HepG2 (cell line): ENCODE measurements at regions not wholly inside any gene's neighbourhood (a gene's known extent, or its start where the extent isn't known, plus 50 kb on each side); places are given as distances from the start of the nearest gene placed in this dataset.

Experiments
- ATAC-seq: fragments of 200-7000 bp; cut with Tn5 transposase; 3 replicates; pipeline ENCODE4 v1.9.1; 2020; ENCODE audit warnings: mild to moderate bottlenecking, moderate library complexity
- BruUV-seq: library from RNA; stranded (reverse); fragments of 400-500 nt; replicated peaks from 2 replicates; lab custom pipeline; 2021; lab: Mats Ljungman, UMichigan
- CTCF ChIA-PET: fragments of 300-600 bp; formaldehyde crosslinking; extraction: SDS; loops from one replicate; lab custom pipeline; 2021; ENCODE audit warnings: low total read pairs, inconsistent platforms, low intra/inter-chr PET ratio; lab: Yijun Ruan, JAX
- POLR2A ChIA-PET: fragments of 350-600 bp; sonication (Branson Sonifier 250); formaldehyde crosslinking; loops from one replicate; lab custom pipeline; 2020; ENCODE audit warnings: antibody characterized with exemption, inconsistent platforms; lab: Yijun Ruan, JAX
- DNase-seq: peaks from one replicate; pipeline ENCODE4 v3.0.0-alpha.2; 2015; ENCODE audit warnings: low spot score
- FAIRE-seq: peaks from 3 replicates; lab custom pipeline; 2011; peaks lifted over from hg19 to GRCh38; lab: Jason Lieb, UNC
- H2AFZ ChIP-seq: one replicate; pipeline ENCODE4 v1.6.1; 2011; ENCODE audit warnings: low read length, inconsistent platforms
- H3K27ac ChIP-seq: fragments of 300-600 bp; 3 replicates; pipeline ENCODE4 v1.8.0; 2011; ENCODE audit warnings: mixed run types, mild to moderate bottlenecking, mixed read lengths, low read length, inconsistent platforms; ENCODE audit not compliant: insufficient read depth; ENCODE audit errors: extremely low read length
- H3K27me3 ChIP-seq, 2 experiments: fragments of 200-600 bp in 1 of 2; 2 replicates in 1 of 2; 3 replicates in 1 of 2; pipeline versions ENCODE4 v1.6.0 to v1.8.0; 2011; ENCODE audit warnings: low read length in 2 of 2, mild to moderate bottlenecking in 2 of 2, moderate library complexity in 2 of 2, inconsistent platforms in 1 of 2; ENCODE audit not compliant: insufficient read depth in 2 of 2, control insufficient read depth in 1 of 2
- H3K36me3 ChIP-seq, 2 experiments: fragments of 200-600 bp in 1 of 2; replicated peaks in 1 of 2; 2 replicates in 1 of 2; 3 replicates in 1 of 2; pipeline versions ENCODE4 v1.5.1 to v1.8.0; 2011; ENCODE audit warnings: low read length in 2 of 2, inconsistent platforms in 1 of 2; ENCODE audit not compliant: insufficient read depth in 2 of 2, control insufficient read depth in 1 of 2
- H3K4me1 ChIP-seq: 2 replicates; pipeline ENCODE4 v1.5.1; 2012; ENCODE audit warnings: low read length, inconsistent platforms; ENCODE audit not compliant: insufficient read depth
- H3K4me2 ChIP-seq: 2 replicates; pipeline ENCODE4 v1.6.0; 2011; ENCODE audit warnings: low read depth, low read length, inconsistent platforms
- H3K4me3 ChIP-seq, 3 experiments: fragments of 200-600 bp in 1 of 3; sonication (generic), shearing (Covaris generic) in 1 of 3; replicated peaks in 1 of 3; 2 replicates each; pipeline ENCODE4 v1.5.1; 2011 to 2016; ENCODE audit warnings: low read length in 3 of 3, inconsistent platforms in 2 of 3, low read depth in 2 of 3, mild to moderate bottlenecking in 2 of 3, control low read depth in 1 of 3, mixed read lengths in 1 of 3; ENCODE audit not compliant: insufficient read depth in 1 of 3
- H3K79me2 ChIP-seq: one replicate; pipeline ENCODE4 v1.6.1; 2011; ENCODE audit warnings: low read length, inconsistent platforms; ENCODE audit not compliant: insufficient read depth
- H3K9ac ChIP-seq: 2 replicates; pipeline ENCODE4 v1.6.0; 2011; ENCODE audit warnings: mild to moderate bottlenecking, low read depth, low read length, inconsistent platforms; ENCODE audit not compliant: insufficient read depth
- H3K9me3 ChIP-seq: 2 replicates; pipeline ENCODE4 v1.5.1; 2012; ENCODE audit warnings: mild to moderate bottlenecking, low read length
- H4K20me1 ChIP-seq: 2 replicates; pipeline ENCODE4 v1.6.0; 2011; ENCODE audit warnings: inconsistent platforms, mild to moderate bottlenecking, low read length, moderate library complexity; ENCODE audit not compliant: insufficient read depth
- ATM ChIP-seq: fragments of 450-650 bp; IDR thresholded peaks from 2 replicates; pipeline ENCODE4 v1.7.1; 2017; ENCODE audit warnings: mild to moderate bottlenecking, borderline replicate concordance
- DNMT1 ChIP-seq: sonication (generic); formaldehyde crosslinking; IDR thresholded peaks from 2 replicates; pipeline ENCODE4 v1.5.1; 2020; ENCODE audit warnings: mild to moderate bottlenecking, missing genetic modification reagents
- ELK4 ChIP-seq: sonication (generic); formaldehyde crosslinking; IDR thresholded peaks from 2 replicates; pipeline ENCODE4 v1.9.0; 2021; ENCODE audit warnings: missing genetic modification reagents, borderline replicate concordance
- FOXA1 ChIP-seq, 2 experiments: fragments of 450-650 bp in 1 of 2; sonication (generic) in 1 of 2; formaldehyde crosslinking in 1 of 2; IDR thresholded peaks; 2 replicates each; pipeline versions ENCODE4 v1.4.0 to v1.6.1; 2016 to 2020; ENCODE audit warnings: missing genetic modification reagents in 1 of 2
- GATAD2A ChIP-seq: IDR thresholded peaks from 2 replicates; pipeline ENCODE4 v1.6.1; 2016
- HOXA7 ChIP-seq: sonication (generic); formaldehyde crosslinking; IDR thresholded peaks from 2 replicates; pipeline ENCODE4 v1.8.1; 2022; ENCODE audit warnings: mild to moderate bottlenecking, missing genetic modification reagents, moderate library complexity
- IRF2 ChIP-seq: IDR thresholded peaks from 2 replicates; pipeline ENCODE4 v1.6.1; 2018; ENCODE audit warnings: missing genetic modification reagents, missing compliant biosample characterization
- KAT7 ChIP-seq: IDR thresholded peaks from 2 replicates; pipeline ENCODE4 v1.6.1; 2018; ENCODE audit warnings: borderline replicate concordance, missing compliant biosample characterization
- MTA1 ChIP-seq: sonication (generic); formaldehyde crosslinking; IDR thresholded peaks from 2 replicates; pipeline ENCODE4 v1.4.0; 2020; ENCODE audit warnings: missing genetic modification reagents, mild to moderate bottlenecking, borderline replicate concordance
- NFIC ChIP-seq: IDR thresholded peaks from 2 replicates; pipeline ENCODE4 v1.6.1; 2012; ENCODE audit warnings: mild to moderate bottlenecking, low read length, inconsistent platforms
- PITX1 ChIP-seq: sonication (generic); formaldehyde crosslinking; IDR thresholded peaks from 2 replicates; pipeline ENCODE4 v1.5.1; 2020; ENCODE audit warnings: mild to moderate bottlenecking, missing genetic modification reagents
- TFE3 ChIP-seq: IDR thresholded peaks from 2 replicates; pipeline ENCODE4 v1.6.1; 2016
- THYN1 ChIP-seq: sonication (generic); formaldehyde crosslinking; IDR thresholded peaks from 2 replicates; pipeline ENCODE4 v1.8.1; 2023; ENCODE audit warnings: low read depth, mild to moderate bottlenecking, moderate library complexity, missing genetic modification reagents, borderline replicate concordance
- U2AF2 ChIP-seq: fragments of 200-400 bp; formaldehyde crosslinking; IDR thresholded peaks from 2 replicates; pipeline ENCODE4 v1.6.1; 2017; ENCODE audit warnings: low read depth, mild to moderate bottlenecking, low read length
- ZBTB3 ChIP-seq: sonication (generic); formaldehyde crosslinking; IDR thresholded peaks from 2 replicates; pipeline ENCODE4 v1.4.0; 2020; ENCODE audit warnings: low read depth, mild to moderate bottlenecking, moderate library complexity, missing genetic modification reagents, borderline replicate concordance
- ZNF740 ChIP-seq: sonication (generic); formaldehyde crosslinking; IDR thresholded peaks from 2 replicates; pipeline ENCODE4 v1.4.0; 2020; ENCODE audit warnings: missing genetic modification reagents
- ZNF780A ChIP-seq: sonication (generic); formaldehyde crosslinking; IDR thresholded peaks from 2 replicates; pipeline ENCODE4 v1.8.0; 2022; ENCODE audit warnings: mild to moderate bottlenecking, missing genetic modification reagents, moderate library complexity
- WGBS: methylation state at CpG from one replicate; pipeline ENCODE4 v1.1.6; 2017; ENCODE audit warnings: low lambda C conversion rate; 5-methylcytosine and 5-hydroxymethylcytosine counted together
- in situ Hi-C: cut with HindIII; loops from 2 replicates; pipeline ENCODE4 v1.10.0; 2017; ENCODE audit warnings: low pct_unique_long_range_greater_than_20kb; ENCODE audit not compliant: extremely low pct_ligation_motif_present
- intact Hi-C: fragments of 100-400 bp; cut with micrococcal nuclease; formaldehyde crosslinking; loops from one replicate; pipeline ENCODE4 v1.10.0; 2022; ENCODE audit not compliant: unreplicated experiment
- TF ChIP-seq, protein P1 (sequence below): sonication (generic); formaldehyde crosslinking; IDR thresholded peaks from 2 replicates; pipeline ENCODE4 v1.8.1; 2023; ENCODE audit warnings: missing genetic modification reagents, mild to moderate bottlenecking, borderline replicate concordance

DNA sequence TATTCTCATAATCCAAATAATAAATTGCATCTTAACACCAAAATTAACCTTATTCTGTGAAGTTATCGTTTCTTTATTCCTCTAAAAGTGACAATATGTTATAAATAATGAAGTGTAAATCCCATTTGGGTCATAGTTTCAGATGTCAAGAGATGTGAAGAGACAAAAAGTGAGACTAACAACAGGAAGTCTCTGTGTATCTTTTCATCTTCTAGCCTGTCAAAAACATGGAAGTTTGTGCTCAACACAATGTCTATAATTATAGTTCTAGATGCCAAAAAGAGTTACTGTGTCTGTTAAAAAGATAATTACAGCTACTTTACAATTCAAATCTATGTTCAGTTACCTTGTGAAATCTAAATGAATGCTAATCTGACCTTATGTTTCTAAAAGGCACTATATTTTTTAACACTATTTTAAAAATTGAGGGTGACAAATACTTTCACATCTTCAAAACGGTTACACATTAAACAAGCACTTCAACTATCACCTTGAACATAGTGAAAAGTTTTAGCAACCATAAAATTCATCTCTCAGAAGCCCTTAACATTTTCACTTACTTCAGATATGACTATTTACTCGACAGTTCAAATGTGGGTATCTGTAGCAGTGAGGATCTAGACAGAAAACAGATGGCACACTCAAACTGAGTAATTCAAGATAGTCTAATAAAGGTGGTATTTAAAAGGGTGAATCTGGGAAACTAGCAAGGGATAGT, 509.8 kb downstream of the ARAP2 start:
- no TSS peak for BruUV-seq
- CTCF ChIA-PET, result no interaction called here
- no peak for ATAC-seq

DNA sequence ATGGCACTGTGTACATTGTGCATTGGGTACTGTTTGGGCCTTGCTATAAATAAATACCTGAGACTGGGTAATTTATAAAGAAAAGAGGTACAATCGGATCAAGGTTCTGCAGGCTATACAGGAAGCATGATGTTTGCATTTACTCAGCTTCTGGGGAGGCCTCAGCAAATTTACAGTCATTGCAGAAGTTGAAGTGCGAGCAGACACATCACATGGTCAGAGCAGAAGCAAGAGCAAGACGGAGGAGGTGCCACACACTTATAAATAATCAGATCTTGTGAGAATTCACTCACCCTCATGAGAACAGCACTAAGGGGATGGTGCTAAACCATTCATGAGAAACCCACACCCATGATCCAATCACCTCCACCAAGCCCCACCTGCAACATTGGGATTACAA, 505.0 kb downstream of the ARAP2 start:
- H3K4me2 ChIP-seq, result no peak overlapping the region
- no peaks in the 10 kb centered on the region for H4K20me1 ChIP-seq
- H3K9me3 ChIP-seq, result peaks cover 30% of the 10 kb centered on the region; the same call in 1 of the 2 replicates
- no peak overlapping the region for H3K27ac ChIP-seq
- DNase-seq (no peak), FAIRE-seq (no peak), ATAC-seq (no peak)
- no peak overlapping the region for H3K4me3 ChIP-seq
- in situ Hi-C loops, result no loop called here
- H3K4me1 ChIP-seq, result no peaks in the 10 kb centered on the region
- BruUV-seq, result no TSS peak
- no peaks in the 10 kb centered on the region for H3K79me2 ChIP-seq
- H3K27me3 ChIP-seq, result no peaks in the 10 kb centered on the region; a peak in 1 of 5 replicates
- no peak overlapping the region for H2AFZ ChIP-seq
- ChIA-PET POLR2A (no interaction called here), CTCF (no interaction called here)
- H3K36me3 ChIP-seq, result no peaks in the 10 kb centered on the region
- intact Hi-C loops, result no loop called here
- WGBS, result 2% methylated on average over 3 of the region's 3 CpGs
- H3K9ac ChIP-seq, result no peak overlapping the region
- TF ChIP-seq MTA1 (CRISPR knock-in tag) (no peak), ATM (no peak), GATAD2A (CRISPR knock-in tag) (no peak), IRF2 (CRISPR knock-in tag) (no peak), KAT7 (CRISPR knock-in tag) (no peak), FOXA1 (IDR thresholded peaks at IDR 0.05) (no peak), FOXA1 (CRISPR knock-in tag; IDR thresholded peaks at IDR 0.05) (no peak), ZNF740 (CRISPR knock-in tag) (no peak), U2AF2 (no peak), TFE3 (CRISPR knock-in tag) (no peak), ZNF780A (CRISPR knock-in tag) (no peak), DNMT1 (CRISPR knock-in tag) (no peak), ELK4 (CRISPR knock-in tag) (no peak), NFIC (no peak), ZBTB3 (CRISPR knock-in tag) (no peak), HOXA7 (CRISPR knock-in tag) (no peak)
- TF ChIP-seq, protein P1, sequence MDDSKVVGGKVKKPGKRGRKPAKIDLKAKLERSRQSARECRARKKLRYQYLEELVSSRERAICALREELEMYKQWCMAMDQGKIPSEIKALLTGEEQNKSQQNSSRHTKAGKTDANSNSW (CRISPR knock-in tag), result no peak

More for the DNA sequence above, 509.8 kb downstream of the ARAP2 start:
- no peak overlapping the region for H2AFZ ChIP-seq
- H3K4me3 ChIP-seq, result no peak overlapping the region
- in situ Hi-C loops, result no loop called here
- intact Hi-C loops, result no loop called here
- no peaks in the 10 kb centered on the region for H3K9me3 ChIP-seq
- H3K36me3 ChIP-seq, result no peaks in the 10 kb centered on the region
- H3K27ac ChIP-seq, result no peak overlapping the region
- POLR2A ChIA-PET, result no interaction called here
- H3K27me3 ChIP-seq, result no peaks in the 10 kb centered on the region
- FAIRE-seq, result no peak
- H3K4me1 ChIP-seq, result peaks cover 25% of the 10 kb centered on the region
- DNase-seq, result no peak
- no peak for TF ChIP-seq THYN1 (CRISPR knock-in tag)
- no peak for TF ChIP-seq PITX1 (CRISPR knock-in tag)
- H3K9ac ChIP-seq, result no peak overlapping the region
- H4K20me1 ChIP-seq, result no peaks in the 10 kb centered on the region
- no peaks in the 10 kb centered on the region for H3K79me2 ChIP-seq
- no peak overlapping the region for H3K4me2 ChIP-seq
- 0% methylated on average over 3 of the region's 3 CpGs for WGBS
